SJCRH30 (cell line): ENCODE measurements at regions not wholly inside any gene's neighbourhood (a gene's known extent, or its start where the extent isn't known, plus 50 kb on each side); places are given as distances from the start of the nearest gene placed in this dataset.

ENCODE experiments used
- DNase-seq, 2 experiments: peaks; one replicate each; pipeline ENCODE4 v3.0.0-alpha.2; 2015 to 2020
- H3K27ac ChIP-seq: fragments of 250-450 bp; sonication (Bioruptor Pico); 2 replicates; pipeline ENCODE4 v1.5.1; 2020; ENCODE audit warnings: mild to moderate bottlenecking, moderate library complexity
- H3K27me3 ChIP-seq: fragments of 250-450 bp; sonication (Bioruptor Pico); 2 replicates; pipeline ENCODE4 v1.5.1; 2020; ENCODE audit warnings: mild to moderate bottlenecking, moderate library complexity
- H3K36me3 ChIP-seq: fragments of 250-450 bp; sonication (Bioruptor Pico); 2 replicates; pipeline ENCODE4 v1.5.1; 2020; ENCODE audit warnings: mild to moderate bottlenecking, moderate library complexity
- H3K4me1 ChIP-seq: fragments of 250-450 bp; sonication (Bioruptor Pico); 2 replicates; pipeline ENCODE4 v1.5.1; 2020; ENCODE audit warnings: mild to moderate bottlenecking, moderate library complexity
- H3K4me3 ChIP-seq: fragments of 250-450 bp; sonication (Bioruptor Pico); 2 replicates; pipeline ENCODE4 v1.5.1; 2020; ENCODE audit warnings: mild to moderate bottlenecking, moderate library complexity
- H3K9me3 ChIP-seq: fragments of 250-450 bp; sonication (Bioruptor Pico); replicated peaks from 2 replicates; pipeline ENCODE4 v1.5.1; 2020; ENCODE audit warnings: mild to moderate bottlenecking, moderate library complexity

GRCh38 chr3:148158210-148158609 is 539.5 kb upstream of the AGTR1 start:
- Histone ChIP-seq H3K4me1 (no peaks in the 10 kb centered on the region), H3K27me3 (no peaks in the 10 kb centered on the region), H3K9me3 (no peaks in the 10 kb centered on the region), H3K27ac (no peak overlapping the region), H3K4me3 (no peak overlapping the region), H3K36me3 (no peaks in the 10 kb centered on the region)
- DNase-seq: peak; percentile 14 to 30

- no peak for DNase-seq
- H3K36me3 ChIP-seq: no peaks in the 10 kb centered on the region
- H3K4me1 ChIP-seq: no peaks in the 10 kb centered on the region
- H3K9me3 ChIP-seq: no peaks in the 10 kb centered on the region
- H3K27ac ChIP-seq: no peak overlapping the region
- H3K27me3 ChIP-seq: no peaks in the 10 kb centered on the region
- no peak overlapping the region for H3K4me3 ChIP-seq
Observed at GRCh38 chr3:148162132-148162531, 535.6 kb upstream of the AGTR1 start.

- DNase-seq: no peak
- no peak overlapping the region for H3K4me3 ChIP-seq
- H3K9me3 ChIP-seq: no peaks in the 10 kb centered on the region
Observed at GRCh38 chr3:148168347-148168746, 529.4 kb upstream of the AGTR1 start.

GRCh38 chr3:148173851-148174250 is 523.9 kb upstream of the AGTR1 start:
- H3K4me3 ChIP-seq: no peak overlapping the region
- no peak for DNase-seq
- H3K27ac ChIP-seq: no peak overlapping the region
- no peaks in the 10 kb centered on the region for H3K36me3 ChIP-seq
- no peaks in the 10 kb centered on the region for H3K9me3 ChIP-seq
- peaks cover under 1% of the 10 kb centered on the region; the same call in 1 of the 2 replicates for H3K4me1 ChIP-seq
- no peaks in the 10 kb centered on the region for H3K27me3 ChIP-seq

More at GRCh38 chr3:148168347-148168746, 529.4 kb upstream of the AGTR1 start:
- H3K4me1 ChIP-seq: no peaks in the 10 kb centered on the region
- no peaks in the 10 kb centered on the region for H3K27me3 ChIP-seq
- H3K36me3 ChIP-seq: no peaks in the 10 kb centered on the region
- H3K27ac ChIP-seq: no peak overlapping the region

GRCh38 chr3:148175214-148175613 is 522.5 kb upstream of the AGTR1 start:
- H3K4me1 ChIP-seq: peaks cover 3% of the 10 kb centered on the region; the same call in 1 of the 2 replicates
- no peak overlapping the region for H3K4me3 ChIP-seq
- DNase-seq: no peak
- H3K27ac ChIP-seq: no peak overlapping the region
- no peaks in the 10 kb centered on the region for H3K27me3 ChIP-seq
- no peaks in the 10 kb centered on the region for H3K36me3 ChIP-seq
- H3K9me3 ChIP-seq: no peaks in the 10 kb centered on the region

GRCh38 chr3:148178503-148178902 is 519.2 kb upstream of the AGTR1 start:
- no peaks in the 10 kb centered on the region for H3K9me3 ChIP-seq
- H3K4me3 ChIP-seq: no peak overlapping the region
- peaks cover 3% of the 10 kb centered on the region; the same call in 1 of the 2 replicates for H3K4me1 ChIP-seq
- peak; percentile 13 to 62 for DNase-seq
- no peak overlapping the region for H3K27ac ChIP-seq
- H3K27me3 ChIP-seq: no peaks in the 10 kb centered on the region
- H3K36me3 ChIP-seq: no peaks in the 10 kb centered on the region

- Histone ChIP-seq H3K36me3 (no peaks in the 10 kb centered on the region), H3K4me1 (peaks cover 8% of the 10 kb centered on the region), H3K27ac (no peak overlapping the region), H3K27me3 (no peaks in the 10 kb centered on the region), H3K9me3 (no peaks in the 10 kb centered on the region; the same call in 1 of the 2 replicates), H3K4me3 (no peak overlapping the region)
- no peak for DNase-seq
Observed at GRCh38 chr3:148184798-148185197, 512.9 kb upstream of the AGTR1 start.

- no peak for DNase-seq
- no peak overlapping the region for H3K4me3 ChIP-seq
- no peaks in the 10 kb centered on the region for H3K36me3 ChIP-seq
Observed at GRCh38 chr3:148186881-148187280, 510.8 kb upstream of the AGTR1 start.

GRCh38 chr3:148187296-148187695 is 510.4 kb upstream of the AGTR1 start:
- Histone ChIP-seq H3K27ac (no peak overlapping the region), H3K9me3 (no peaks in the 10 kb centered on the region; the same call in 1 of the 2 replicates), H3K36me3 (no peaks in the 10 kb centered on the region), H3K4me1 (peaks cover 8% of the 10 kb centered on the region), H3K27me3 (no peaks in the 10 kb centered on the region), H3K4me3 (no peak overlapping the region)
- DNase-seq: no peak

More at GRCh38 chr3:148186881-148187280, 510.8 kb upstream of the AGTR1 start:
- Histone ChIP-seq H3K27ac (no peak overlapping the region), H3K27me3 (no peaks in the 10 kb centered on the region), H3K9me3 (no peaks in the 10 kb centered on the region; the same call in 1 of the 2 replicates), H3K4me1 (peaks cover 8% of the 10 kb centered on the region)

GRCh38 chr3:148190441-148190990 is 507.2 kb upstream of the AGTR1 start:
- Histone ChIP-seq H3K4me3 (no peak overlapping the region), H3K27ac (no peak overlapping the region), H3K27me3 (no peaks in the 10 kb centered on the region), H3K36me3 (no peaks in the 10 kb centered on the region), H3K9me3 (no peaks in the 10 kb centered on the region; the same call in 1 of the 2 replicates), H3K4me1 (peaks cover 8% of the 10 kb centered on the region)
- no peak for DNase-seq

GRCh38 chr3:148191966-148192365 is 505.7 kb upstream of the AGTR1 start:
- Histone ChIP-seq H3K27me3 (no peaks in the 10 kb centered on the region), H3K27ac (no peak overlapping the region), H3K4me3 (no peak overlapping the region), H3K9me3 (no peaks in the 10 kb centered on the region; the same call in 1 of the 2 replicates), H3K4me1 (peaks cover 8% of the 10 kb centered on the region), H3K36me3 (no peaks in the 10 kb centered on the region)
- no peak for DNase-seq

- no peak for DNase-seq
- Histone ChIP-seq H3K27me3 (no peaks in the 10 kb centered on the region), H3K4me3 (no peak overlapping the region), H3K9me3 (0 out of 2 replicates have a peak, but pooled peaks cover 4% of the 10 kb centered on the region), H3K4me1 (no peaks in the 10 kb centered on the region), H3K27ac (no peak overlapping the region), H3K36me3 (no peaks in the 10 kb centered on the region)
Observed at GRCh38 chr3:148197061-148197460, 500.6 kb upstream of the AGTR1 start.

GRCh38 chr3:148202386-148202785 is 495.3 kb upstream of the AGTR1 start:
- Histone ChIP-seq H3K27me3 (no peaks in the 10 kb centered on the region), H3K9me3 (0 out of 2 replicates have a peak, but pooled peaks cover 4% of the 10 kb centered on the region), H3K4me3 (no peak overlapping the region), H3K27ac (no peak overlapping the region), H3K4me1 (peaks cover 4% of the 10 kb centered on the region), H3K36me3 (no peaks in the 10 kb centered on the region)
- no peak for DNase-seq

- no peaks in the 10 kb centered on the region for H3K27me3 ChIP-seq
- H3K9me3 ChIP-seq: 0 out of 2 replicates have a peak, but pooled peaks cover 2% of the 10 kb centered on the region
- peaks cover 4% of the 10 kb centered on the region for H3K4me1 ChIP-seq
- no peak for DNase-seq
- H3K27ac ChIP-seq: no peak overlapping the region
- no peaks in the 10 kb centered on the region for H3K36me3 ChIP-seq
- no peak overlapping the region for H3K4me3 ChIP-seq
Observed at GRCh38 chr3:148203297-148204010, 494.2 kb upstream of the AGTR1 start.

- H3K4me3 ChIP-seq: no peak overlapping the region
- no peaks in the 10 kb centered on the region for H3K36me3 ChIP-seq
- peak in 1 of 2 experiments; percentile 27 for DNase-seq
- no peaks in the 10 kb centered on the region for H3K9me3 ChIP-seq
- H3K27ac ChIP-seq: no peak overlapping the region
- H3K4me1 ChIP-seq: peaks cover 4% of the 10 kb centered on the region
- no peaks in the 10 kb centered on the region for H3K27me3 ChIP-seq
Observed at GRCh38 chr3:148204131-148204530, 493.6 kb upstream of the AGTR1 start.
